ENCODE measurements at regions not wholly inside any gene's neighbourhood (a gene's known extent, or its start where the extent isn't known, plus 50 kb on each side); places are given as distances from the start of the nearest gene placed in this dataset.

DNA sequence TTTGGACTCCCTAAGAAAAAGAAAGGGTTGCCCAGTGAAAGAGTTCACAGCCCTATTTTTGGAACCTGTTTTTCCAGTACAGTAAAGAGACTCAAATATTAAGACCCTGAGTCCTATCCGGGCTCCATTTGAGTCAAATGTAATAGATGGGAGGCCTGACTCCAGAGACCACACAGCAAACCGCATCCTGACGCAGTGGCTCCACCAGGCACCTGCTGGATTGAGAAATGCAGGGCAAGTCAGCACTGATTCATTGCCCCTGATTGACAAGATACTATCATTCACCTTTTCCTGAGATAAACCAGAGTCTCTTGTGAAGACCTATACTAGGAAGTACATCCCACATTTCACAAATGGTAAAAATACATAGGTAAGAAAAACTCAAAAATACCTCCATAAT, 715.7 kb upstream of the SOX9 start:
- Histone ChIP-seq H3K9me3 (ENCODE audit: insufficient read depth, low read length) (no peaks in the 10 kb centered on the region), H3K4me2 (ENCODE audit: low read depth, low read length, poor library complexity, severe bottlenecking) (no peak overlapping the region), H3F3A (ENCODE audit: insufficient read depth) (no peaks in the 10 kb centered on the region), H3K79me2 (ENCODE audit: insufficient read depth, low read length) (no peaks in the 10 kb centered on the region), H3K27me3 (ENCODE audit: low read length) (no peaks in the 10 kb centered on the region), H3K4me3 (ENCODE audit: insufficient read depth, low read length, poor library complexity, severe bottlenecking) (no peak overlapping the region), H3K27ac (ENCODE audit: low read depth, low read length) (no peak overlapping the region), H2AFZ (ENCODE audit: low read depth, low read length, severe bottlenecking) (no peak overlapping the region), H3K36me3 (ENCODE audit: low read length) (no peaks in the 10 kb centered on the region), H3K9ac (ENCODE audit: low read length) (no peak overlapping the region), H4K20me1 (ENCODE audit: low read depth, low read length) (no peaks in the 10 kb centered on the region), H3K9me2 (replicated peaks; ENCODE audit: insufficient read depth, low read length) (no peaks in the 10 kb centered on the region)
- no peak for TF ChIP-seq EZH2phosphoT487 (conservative IDR thresholded peaks at IDR 0.05; ENCODE audit: low read length)
- TF ChIP-seq, protein P1, sequence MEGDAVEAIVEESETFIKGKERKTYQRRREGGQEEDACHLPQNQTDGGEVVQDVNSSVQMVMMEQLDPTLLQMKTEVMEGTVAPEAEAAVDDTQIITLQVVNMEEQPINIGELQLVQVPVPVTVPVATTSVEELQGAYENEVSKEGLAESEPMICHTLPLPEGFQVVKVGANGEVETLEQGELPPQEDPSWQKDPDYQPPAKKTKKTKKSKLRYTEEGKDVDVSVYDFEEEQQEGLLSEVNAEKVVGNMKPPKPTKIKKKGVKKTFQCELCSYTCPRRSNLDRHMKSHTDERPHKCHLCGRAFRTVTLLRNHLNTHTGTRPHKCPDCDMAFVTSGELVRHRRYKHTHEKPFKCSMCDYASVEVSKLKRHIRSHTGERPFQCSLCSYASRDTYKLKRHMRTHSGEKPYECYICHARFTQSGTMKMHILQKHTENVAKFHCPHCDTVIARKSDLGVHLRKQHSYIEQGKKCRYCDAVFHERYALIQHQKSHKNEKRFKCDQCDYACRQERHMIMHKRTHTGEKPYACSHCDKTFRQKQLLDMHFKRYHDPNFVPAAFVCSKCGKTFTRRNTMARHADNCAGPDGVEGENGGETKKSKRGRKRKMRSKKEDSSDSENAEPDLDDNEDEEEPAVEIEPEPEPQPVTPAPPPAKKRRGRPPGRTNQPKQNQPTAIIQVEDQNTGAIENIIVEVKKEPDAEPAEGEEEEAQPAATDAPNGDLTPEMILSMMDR (IDR thresholded peaks at IDR 0.05; ENCODE audit: insufficient read depth, low read length, poor library complexity, severe bottlenecking): no peak

DNA sequence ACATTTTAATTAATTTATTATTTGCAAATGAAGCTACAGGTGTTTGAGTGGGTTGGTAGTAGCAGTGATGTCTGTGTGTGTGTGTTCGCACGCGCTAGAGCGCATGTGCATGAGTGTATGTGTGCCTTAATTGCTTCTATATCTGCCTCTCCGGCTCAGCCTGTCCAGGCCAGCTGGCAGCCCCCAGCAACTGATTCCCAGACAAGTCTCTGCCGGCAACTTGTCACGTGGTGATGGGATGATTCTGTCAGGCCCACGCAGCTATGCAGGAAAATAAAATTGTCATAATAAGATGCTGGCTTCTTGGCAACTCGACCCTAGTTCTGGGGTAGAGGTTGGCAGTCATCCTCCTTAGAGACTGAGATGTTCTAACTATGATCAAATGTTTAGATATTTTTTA, 712.8 kb upstream of the SOX9 start:
- Histone ChIP-seq H3K4me3 (ENCODE audit: insufficient read depth, low read length, poor library complexity, severe bottlenecking) (no peak overlapping the region), H3F3A (ENCODE audit: insufficient read depth) (no peaks in the 10 kb centered on the region), H3K9me3 (ENCODE audit: insufficient read depth, low read length) (no peaks in the 10 kb centered on the region), H2AFZ (ENCODE audit: low read depth, low read length, severe bottlenecking) (no peak overlapping the region), H3K9ac (ENCODE audit: low read length) (no peak overlapping the region), H3K27ac (ENCODE audit: low read depth, low read length) (no peak overlapping the region), H3K9me2 (replicated peaks; ENCODE audit: insufficient read depth, low read length) (no peaks in the 10 kb centered on the region), H3K36me3 (ENCODE audit: low read length) (no peaks in the 10 kb centered on the region), H3K4me2 (ENCODE audit: low read depth, low read length, poor library complexity, severe bottlenecking) (no peak overlapping the region), H3K27me3 (ENCODE audit: low read length) (no peaks in the 10 kb centered on the region), H4K20me1 (ENCODE audit: low read depth, low read length) (no peaks in the 10 kb centered on the region), H3K79me2 (ENCODE audit: insufficient read depth, low read length) (no peaks in the 10 kb centered on the region)
- TF ChIP-seq EZH2phosphoT487 (conservative IDR thresholded peaks at IDR 0.05; ENCODE audit: low read length): no peak
- TF ChIP-seq, protein P1 (IDR thresholded peaks at IDR 0.05; ENCODE audit: insufficient read depth, low read length, poor library complexity, severe bottlenecking): no peak

DNA sequence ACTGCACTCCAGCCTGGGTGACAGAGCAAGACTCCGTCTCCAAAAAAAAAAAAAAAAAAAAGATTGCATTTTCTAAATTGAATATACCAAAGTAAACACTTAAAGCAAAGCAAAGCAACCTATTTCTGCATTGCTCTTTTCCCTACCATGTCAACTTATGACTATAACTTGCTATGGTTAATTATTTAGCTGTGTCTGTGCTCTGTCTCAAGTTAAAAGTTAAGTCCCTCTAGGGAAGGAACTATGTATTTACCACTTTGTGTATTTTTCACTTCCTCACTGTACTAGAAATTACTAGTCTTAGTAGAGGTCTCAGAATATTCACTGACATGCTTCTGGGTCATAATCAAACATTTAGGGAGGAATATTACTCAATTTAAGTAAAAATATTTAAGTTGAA, 711.7 kb upstream of the SOX9 start:
- no peak overlapping the region for H3K27ac ChIP-seq (ENCODE audit: low read depth, low read length)
- H3K4me3 ChIP-seq (ENCODE audit: insufficient read depth, low read length, poor library complexity, severe bottlenecking): no peak overlapping the region
- H2AFZ ChIP-seq (ENCODE audit: low read depth, low read length, severe bottlenecking): no peak overlapping the region
- H3K9me2 ChIP-seq (replicated peaks; ENCODE audit: insufficient read depth, low read length): no peaks in the 10 kb centered on the region
- no peaks in the 10 kb centered on the region for H3K27me3 ChIP-seq (ENCODE audit: low read length)
- H3K9ac ChIP-seq (ENCODE audit: low read length): no peak overlapping the region
- H3K9me3 ChIP-seq (ENCODE audit: insufficient read depth, low read length): no peaks in the 10 kb centered on the region
- H4K20me1 ChIP-seq (ENCODE audit: low read depth, low read length): no peaks in the 10 kb centered on the region
- H3K36me3 ChIP-seq (ENCODE audit: low read length): no peaks in the 10 kb centered on the region
- no peak for TF ChIP-seq EZH2phosphoT487 (conservative IDR thresholded peaks at IDR 0.05; ENCODE audit: low read length)
- TF ChIP-seq, protein P1 (IDR thresholded peaks at IDR 0.05; ENCODE audit: insufficient read depth, low read length, poor library complexity, severe bottlenecking): no peak
- no peak overlapping the region for H3K4me2 ChIP-seq (ENCODE audit: low read depth, low read length, poor library complexity, severe bottlenecking)
- no peaks in the 10 kb centered on the region for H3F3A ChIP-seq (ENCODE audit: insufficient read depth)
- no peaks in the 10 kb centered on the region for H3K79me2 ChIP-seq (ENCODE audit: insufficient read depth, low read length)

DNA sequence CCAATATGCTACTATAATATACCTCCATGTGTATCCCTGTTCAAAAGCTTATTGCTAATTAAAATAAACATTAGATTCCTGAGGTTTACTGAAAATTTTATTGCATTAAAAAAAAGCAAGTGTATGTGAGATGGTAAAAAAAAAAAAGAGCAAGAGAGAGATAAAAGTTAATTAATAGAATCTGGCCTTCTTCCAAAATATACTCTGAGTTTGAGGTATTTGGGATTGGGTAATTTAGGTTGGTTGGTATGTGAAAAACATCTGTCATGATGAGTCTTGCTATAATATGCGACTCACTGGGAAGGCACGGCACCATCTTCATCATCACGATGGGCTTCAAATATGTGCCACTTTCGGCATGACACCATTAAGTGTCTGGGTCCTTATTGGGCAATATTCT, 711.1 kb upstream of the SOX9 start:
- no peak overlapping the region for H3K9ac ChIP-seq (ENCODE audit: low read length)
- no peak overlapping the region for H2AFZ ChIP-seq (ENCODE audit: low read depth, low read length, severe bottlenecking)
- H3K9me2 ChIP-seq (replicated peaks; ENCODE audit: insufficient read depth, low read length): no peaks in the 10 kb centered on the region
- no peaks in the 10 kb centered on the region for H3F3A ChIP-seq (ENCODE audit: insufficient read depth)
- no peaks in the 10 kb centered on the region for H3K27me3 ChIP-seq (ENCODE audit: low read length)
- no peak overlapping the region for H3K27ac ChIP-seq (ENCODE audit: low read depth, low read length)
- H3K4me3 ChIP-seq (ENCODE audit: insufficient read depth, low read length, poor library complexity, severe bottlenecking): no peak overlapping the region
- H3K9me3 ChIP-seq (ENCODE audit: insufficient read depth, low read length): no peaks in the 10 kb centered on the region
- no peak overlapping the region for H3K4me2 ChIP-seq (ENCODE audit: low read depth, low read length, poor library complexity, severe bottlenecking)
- no peaks in the 10 kb centered on the region for H4K20me1 ChIP-seq (ENCODE audit: low read depth, low read length)
- no peak for TF ChIP-seq EZH2phosphoT487 (conservative IDR thresholded peaks at IDR 0.05; ENCODE audit: low read length)
- TF ChIP-seq, protein P1 (IDR thresholded peaks at IDR 0.05; ENCODE audit: insufficient read depth, low read length, poor library complexity, severe bottlenecking): no peak
- H3K36me3 ChIP-seq (ENCODE audit: low read length): no peaks in the 10 kb centered on the region
- H3K79me2 ChIP-seq (ENCODE audit: insufficient read depth, low read length): no peaks in the 10 kb centered on the region
